Retina (tissue), 1 donor: ENCODE measurements at regions not wholly inside any gene's neighbourhood (a gene's known extent, or its start where the extent isn't known, plus 50 kb on each side); places are given as distances from the start of the nearest gene placed in this dataset.
"Not testable (repeated sequence)": the region's sequence is repeated elsewhere in the genome, so short reads cannot be mapped to it uniquely, and the experiment has no call there.

Source experiments
- DNase-seq: peaks from one replicate; pipeline ENCODE4 v3.0.0-alpha.2; 2016

DNA sequence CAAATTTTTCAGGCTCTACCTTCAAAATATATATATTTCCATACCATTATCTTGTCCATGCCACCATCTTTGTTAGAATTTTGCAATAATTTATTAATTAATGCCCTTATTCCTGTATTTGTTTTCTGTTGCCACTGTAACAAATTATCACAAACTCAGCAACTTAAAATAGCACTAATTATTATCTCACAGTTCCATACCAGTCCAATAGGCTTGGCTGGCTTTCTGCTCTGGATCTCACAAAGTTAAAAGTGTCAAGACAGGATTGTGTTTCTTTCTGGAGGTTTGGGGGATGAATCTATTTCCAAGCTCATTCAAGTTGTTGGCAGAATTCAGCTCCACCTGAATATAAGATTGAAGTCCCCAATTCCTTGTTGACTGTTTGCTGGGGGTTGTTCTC, 58.6 kb upstream of the SLC38A4 start:
- no peak for DNase-seq

DNA sequence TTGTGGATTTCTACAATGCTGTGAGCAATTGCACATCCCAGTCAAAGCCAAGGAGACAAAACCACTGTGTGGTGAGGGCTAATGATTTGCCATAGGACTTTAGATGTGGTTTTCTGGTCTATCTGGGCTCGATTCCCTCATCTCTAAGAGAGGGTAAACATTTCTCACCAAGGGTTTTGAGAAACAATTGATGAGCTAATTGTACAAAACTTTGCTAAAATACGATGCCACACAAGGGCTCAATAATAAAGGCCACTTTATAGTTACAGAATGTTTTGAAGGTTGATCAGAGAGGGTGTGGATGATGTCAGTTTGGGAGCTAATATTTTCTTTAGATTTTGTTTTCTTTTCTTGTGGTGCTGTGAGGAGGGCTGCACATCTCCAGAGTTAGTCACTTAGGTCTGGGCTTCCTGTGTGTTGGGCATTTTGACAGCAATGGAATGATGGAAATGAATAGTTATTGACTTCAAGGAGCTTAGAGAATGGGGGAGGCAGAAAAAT, 60.8 kb upstream of the SLC38A4 start:
- no peak for DNase-seq

DNA sequence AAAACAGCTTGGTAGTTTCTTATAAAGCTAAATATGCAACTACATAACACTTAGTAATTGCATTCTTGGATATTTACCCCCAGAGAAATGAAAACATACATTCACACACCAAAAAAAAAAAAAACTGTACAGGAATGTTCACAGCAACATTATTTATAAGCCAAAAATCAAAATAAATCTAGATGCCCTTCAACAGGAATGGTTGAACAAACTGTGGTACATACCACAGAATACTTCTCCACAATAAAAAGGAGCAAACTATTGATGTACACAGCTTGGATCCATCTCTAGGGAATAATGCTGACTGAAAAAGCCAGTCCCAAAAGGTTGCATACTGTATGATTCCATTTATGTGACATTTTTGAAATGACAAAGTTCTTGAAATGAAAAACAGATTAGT, 62.1 kb upstream of the SLC38A4 start:
- DNase-seq: no peak

DNA sequence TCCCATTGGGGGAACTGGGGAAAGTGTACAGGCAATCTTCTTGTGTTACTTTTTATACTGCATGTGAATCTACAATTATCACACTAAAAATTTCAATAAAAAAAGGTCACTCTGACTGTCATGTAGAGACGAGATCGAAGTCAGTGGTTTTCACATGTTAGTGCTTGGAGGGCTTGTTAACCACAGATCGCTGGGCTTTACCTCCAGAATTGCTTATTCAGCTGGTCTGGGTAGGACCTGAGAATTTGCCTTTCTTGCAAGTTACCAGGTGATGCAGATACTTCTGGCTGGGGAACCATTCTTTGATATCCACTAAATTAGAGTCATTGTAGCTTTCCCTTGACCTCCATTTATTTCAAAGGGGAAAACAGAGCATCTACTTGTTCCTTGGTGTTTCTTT, 62.8 kb upstream of the SLC38A4 start:
- DNase-seq: no peak

DNA sequence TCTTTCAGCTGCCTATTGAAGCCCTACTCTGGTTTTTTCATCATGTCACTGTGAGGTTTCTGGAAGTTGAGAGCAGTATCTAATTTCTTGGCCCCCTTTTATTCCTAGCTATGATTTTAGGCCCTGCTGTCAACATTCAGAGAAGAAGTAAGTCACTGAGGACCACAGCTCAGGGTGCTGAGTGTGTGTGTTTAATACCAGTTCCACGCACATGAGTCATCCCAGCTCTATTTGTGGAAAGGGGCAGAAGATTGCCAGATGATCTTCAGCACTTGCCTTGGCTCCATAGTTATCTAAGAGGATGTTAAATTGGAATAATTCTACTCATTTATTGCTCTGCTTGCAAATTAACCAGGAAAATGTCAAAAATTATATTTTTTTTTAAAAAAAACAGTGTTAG, 65.5 kb upstream of the SLC38A4 start:
- DNase-seq: no peak

DNA sequence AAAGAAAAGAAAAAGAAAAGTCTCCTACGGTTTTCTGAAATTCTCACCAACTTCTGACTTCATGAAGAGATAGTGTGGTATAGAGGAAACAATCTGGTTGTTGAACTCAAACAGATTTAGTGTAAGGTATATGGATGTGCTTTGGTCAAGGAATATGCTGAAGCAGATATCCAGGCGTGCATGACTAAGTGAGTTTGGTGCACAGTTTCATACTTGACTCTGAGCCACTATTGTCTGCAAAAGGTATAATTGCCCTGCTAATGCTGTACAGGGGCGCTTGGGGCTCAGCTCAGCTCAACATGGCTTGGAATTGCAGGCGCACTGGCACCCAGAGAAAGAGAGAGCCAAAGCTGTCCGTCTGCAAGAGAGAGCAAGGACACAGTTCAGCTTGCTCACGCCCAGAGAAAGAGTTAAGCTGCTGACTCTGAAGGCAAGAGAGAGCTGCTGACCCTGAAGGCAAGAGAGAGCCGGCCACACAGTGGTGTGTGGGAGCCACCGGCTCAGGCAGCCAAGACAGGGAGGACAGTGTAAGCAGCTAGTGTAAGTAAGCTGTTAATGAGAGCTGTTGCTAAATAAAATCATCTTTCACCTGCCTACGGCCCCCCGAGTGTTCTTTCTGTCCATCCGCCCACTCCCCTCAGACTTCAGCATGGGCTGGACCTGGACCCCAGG, 66.4 kb upstream of the SLC38A4 start:
- DNase-seq: no peak

DNA sequence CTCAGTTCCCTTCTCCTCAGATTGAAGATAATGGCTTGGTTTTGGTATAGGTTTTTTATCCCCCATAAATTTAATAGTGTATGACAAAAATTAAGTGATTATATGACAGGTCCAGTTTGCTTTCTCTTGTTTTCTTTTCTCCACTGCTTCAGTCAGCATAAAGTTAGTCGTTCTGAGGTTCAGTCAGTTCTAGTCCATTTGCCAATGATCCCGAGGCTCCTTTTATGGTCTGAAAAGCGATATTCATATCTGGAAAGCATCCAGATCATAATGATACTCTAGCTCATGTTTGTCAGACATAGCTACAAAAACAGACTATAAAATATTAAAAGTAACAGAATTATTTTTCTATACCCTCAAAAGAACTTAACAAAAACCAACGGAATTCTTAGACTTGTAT, 67.1 kb upstream of the SLC38A4 start:
- no peak for DNase-seq

DNA sequence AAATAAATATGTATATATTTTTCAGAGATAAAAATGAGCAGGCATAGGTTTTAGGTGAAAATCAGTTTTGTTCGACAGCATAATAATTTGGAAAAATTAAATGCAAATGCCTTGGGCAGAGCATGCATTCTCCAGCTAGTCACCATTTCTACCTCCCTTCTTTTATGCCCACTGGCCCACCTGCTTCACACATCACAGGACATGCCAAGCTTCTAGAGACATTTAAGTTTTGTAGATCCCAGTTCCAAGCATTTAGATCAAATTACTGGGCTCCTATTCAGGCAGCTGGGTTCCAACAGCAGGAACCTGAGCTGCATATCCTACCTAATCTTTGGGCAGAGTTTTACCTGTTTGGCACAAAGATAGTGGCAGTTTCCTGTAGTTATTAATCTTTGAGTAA, 67.6 kb upstream of the SLC38A4 start:
- DNase-seq: no peak

DNA sequence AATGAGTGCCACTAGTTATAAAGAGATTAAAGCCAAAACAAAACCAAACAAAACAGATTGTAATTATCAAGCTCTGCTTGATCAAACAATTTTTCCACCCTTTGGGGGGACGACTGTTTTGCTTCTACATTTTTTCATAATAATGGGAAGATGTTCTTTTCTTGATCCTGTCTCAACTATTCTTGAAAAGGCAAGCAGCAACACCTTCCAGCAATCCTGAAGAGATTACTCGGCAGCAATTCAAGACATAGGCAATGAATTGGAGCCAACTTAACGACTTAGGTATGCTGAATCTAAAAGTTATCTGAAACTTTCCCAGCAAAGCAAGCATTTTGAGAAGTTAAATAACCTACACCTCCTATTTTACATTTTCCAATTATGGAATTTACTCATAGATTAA, 69.9 kb upstream of the SLC38A4 start:
- DNase-seq: no peak

DNA sequence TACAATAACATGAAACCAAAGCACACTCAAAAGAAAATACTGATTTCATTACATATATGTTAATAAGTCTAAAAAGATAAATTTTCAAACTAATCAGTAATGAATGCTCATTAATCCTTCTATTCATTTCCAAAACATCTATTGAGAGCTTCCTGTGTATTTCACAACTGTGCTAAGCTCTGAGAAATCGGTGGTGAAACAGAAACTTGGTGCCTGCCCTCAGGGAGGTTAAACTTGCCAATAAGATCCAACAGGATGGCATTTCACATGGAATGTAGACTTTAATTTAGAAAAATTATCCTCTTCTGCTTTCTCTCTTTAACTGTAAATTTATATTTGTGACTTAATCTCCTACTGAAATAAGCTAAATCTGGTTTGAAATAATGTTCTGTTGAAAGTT, 70.9 kb upstream of the SLC38A4 start:
- no peak for DNase-seq

DNA sequence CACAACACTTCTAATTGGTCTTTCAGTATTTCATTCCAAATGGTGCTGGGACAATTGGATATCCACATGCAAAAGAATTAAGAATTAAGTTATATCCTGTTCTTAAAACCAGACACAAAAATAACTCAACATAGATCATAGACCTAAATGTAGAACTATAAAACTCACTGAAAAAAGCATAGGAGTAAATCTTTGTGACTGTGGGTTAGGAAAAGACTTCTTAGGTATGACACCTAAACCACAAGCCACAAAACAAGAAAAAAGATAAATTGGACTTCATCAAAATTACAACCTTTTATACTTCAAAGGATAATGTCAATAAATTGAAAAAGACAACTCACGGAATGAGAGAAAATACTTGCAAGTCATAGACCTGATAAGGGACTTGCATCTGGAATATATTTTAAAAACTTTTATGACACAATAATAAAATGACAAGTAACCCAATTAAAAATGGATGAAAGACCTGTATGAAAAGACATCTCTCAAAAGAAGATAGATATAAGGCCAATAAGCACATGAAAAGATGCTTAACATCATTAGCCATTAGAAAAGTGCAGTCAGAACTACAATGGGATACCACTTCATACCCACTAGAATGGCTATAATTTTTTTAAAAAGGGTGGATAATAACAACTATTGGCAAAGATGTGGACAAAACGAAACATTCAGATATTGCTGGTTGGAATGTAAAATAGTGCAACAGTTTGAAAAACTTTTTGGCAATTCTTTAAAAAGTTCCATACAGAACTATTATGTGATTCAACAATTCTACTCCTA, 72.5 kb upstream of the SLC38A4 start:
- no peak for DNase-seq

DNA sequence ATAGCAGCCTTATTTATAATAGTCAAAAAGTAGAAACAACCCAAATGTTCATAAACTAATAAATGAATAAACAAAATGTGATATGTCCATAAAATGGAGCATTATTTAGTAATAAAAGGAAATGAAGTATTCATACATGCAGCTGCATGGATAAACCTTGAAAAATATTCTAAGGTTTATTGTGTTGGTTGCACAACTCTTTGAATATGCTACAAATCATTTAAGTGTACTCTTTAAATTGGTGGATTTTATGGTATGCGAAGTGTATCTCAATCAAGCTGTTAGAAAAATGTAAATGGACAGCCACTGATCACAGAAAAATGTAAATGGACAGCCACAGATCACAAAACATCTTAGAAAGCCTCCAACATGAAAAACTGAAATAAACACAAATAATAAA, 73.2 kb upstream of the SLC38A4 start:
- DNase-seq: no peak

DNA sequence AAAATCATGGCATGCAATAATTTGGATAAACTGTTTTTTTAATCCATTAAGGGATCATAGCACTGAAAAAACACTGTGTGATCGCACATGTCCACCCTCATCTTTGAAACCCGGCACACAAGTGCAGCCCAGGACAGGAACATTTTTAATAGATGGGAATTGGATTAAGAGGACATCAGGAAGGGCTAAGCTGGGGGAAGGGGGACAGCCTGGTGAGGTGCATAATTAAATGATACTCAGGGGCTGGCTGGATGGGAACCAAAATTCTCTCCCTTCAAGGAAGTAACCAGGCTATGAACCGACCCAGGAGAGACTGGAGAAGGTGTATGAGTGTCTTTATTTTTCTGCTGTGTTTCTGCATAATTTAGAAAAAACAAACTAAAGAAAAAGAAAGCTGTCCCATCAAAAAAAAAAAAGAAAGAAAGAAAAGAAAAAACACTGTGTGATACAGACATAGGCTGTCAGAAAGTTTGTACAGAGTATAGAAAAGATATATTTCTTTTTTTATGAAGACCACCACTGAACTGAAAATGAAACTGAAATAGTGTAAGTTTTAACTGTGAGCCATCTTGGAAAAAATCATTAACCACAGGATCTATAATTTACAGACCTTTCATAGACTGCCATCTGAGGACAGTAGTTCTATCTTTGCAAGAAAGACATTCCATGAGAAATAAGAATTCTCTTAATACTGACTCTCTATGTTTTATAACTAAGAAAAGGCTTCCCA, 75.1 kb upstream of the SLC38A4 start:
- DNase-seq: no peak

DNA sequence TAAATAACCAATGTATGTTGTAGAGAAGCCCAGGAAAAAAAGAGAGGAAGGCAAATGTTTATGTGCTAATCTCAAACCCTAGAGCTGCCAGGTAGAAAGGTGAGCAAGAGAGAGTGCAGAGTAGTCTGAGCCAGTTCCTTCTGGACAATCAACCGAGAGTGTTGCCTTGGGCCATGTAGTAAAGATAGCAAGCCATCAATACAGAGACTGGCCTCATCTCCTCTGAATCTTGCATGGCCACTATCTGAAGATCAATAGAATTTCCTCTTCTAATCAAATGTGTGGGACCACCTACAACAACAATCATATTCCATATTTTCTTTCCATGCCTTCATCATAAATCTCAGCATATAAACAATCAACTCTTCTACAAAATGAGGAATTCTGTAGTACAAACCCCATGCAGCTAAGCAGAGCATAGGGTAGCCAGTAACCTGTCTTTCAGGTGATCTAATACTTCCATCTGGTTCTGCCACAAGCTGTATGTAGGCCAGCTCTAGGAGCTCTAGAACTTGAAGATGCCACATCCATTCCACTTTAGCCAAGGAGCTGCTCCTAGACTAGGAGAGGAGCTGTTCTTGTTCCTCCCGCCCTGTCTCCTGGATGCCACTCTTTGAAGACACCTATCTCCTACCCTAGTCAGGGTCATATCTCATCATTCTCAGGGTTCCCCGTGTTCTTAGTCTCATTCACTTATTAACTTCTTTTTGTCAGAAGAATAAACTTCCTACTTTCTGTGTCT, 75.8 kb upstream of the SLC38A4 start:
- no peak for DNase-seq

DNA sequence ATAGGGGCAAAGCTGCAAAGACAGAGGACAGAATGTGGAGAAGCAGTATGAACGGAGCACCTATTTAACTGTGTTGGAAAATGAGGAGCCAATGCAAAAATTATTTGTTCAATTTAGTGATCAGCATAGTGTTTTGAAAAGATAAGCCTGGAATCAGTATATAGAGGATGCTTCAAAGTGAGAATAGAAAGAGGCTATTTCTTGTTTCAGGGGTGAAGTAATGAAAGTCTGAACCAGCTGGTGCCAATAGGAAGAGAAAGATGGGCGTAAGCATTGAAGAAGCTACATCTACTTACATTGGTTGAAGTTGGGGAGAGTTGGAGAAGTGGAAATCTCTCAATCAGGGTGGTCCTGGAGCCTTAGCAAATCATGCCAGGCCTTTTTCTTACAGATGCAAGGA, 77.3 kb upstream of the SLC38A4 start:
- no peak for DNase-seq

DNA sequence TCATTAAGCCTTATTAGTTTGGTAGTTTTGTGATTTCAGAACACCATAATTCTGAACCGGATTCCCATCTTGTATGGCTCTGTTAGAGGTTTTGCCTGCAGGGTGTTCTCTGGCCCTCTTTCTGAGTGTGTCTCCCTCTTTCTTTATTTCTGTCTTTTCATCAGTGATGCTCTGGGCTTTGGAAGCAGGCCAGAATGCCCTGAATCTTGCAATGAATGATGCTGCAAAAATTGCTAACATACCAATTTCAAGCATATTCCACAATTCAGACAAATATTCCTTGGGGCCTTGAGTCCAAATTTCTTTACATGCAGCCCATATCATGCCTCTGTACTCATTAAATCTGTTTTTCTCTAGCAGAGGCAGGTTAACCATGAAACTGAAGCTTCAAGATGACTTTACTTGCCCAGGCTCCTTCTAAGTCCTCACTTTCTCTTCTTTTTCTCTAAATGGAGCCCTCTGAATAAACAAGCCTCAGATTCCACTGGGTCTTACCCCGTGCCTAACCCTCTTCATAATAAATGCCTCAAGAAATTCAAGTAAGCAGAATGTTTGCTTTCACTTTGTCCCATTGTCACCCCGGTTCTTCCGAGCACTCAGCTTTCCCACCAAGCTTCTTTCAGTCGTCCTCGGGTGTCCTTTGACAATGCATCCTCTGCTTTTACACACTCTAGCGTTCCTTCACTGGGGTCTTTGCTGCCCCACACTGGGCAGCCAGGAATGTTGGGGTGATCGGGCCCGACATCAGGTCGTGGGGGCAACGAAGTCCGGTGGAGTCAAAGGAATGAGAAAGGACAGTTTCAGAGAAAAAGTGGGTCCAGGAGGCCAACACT, 78.8 kb upstream of the SLC38A4 start:
- DNase-seq: no peak

DNA sequence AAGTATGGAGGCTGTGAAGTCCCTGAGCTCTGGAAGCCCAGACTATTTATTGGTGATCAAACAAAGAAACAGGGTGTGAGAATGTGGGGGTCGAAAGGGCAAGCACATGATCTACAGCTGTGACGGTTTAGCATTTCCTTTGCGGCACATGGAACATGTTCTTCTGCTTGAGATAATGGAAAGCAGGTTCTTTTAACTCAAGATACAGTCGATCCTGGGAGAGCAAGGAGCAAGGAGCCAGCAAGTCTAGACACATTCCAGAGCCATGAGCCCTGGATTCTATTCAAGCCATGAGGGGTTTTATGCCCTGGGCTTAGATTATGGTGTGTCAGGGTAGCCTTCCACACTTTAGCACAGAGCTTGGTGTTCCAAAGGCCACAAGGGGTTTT, 79.4 kb upstream of the SLC38A4 start:
- DNase-seq: not testable (repeated sequence)

DNA sequence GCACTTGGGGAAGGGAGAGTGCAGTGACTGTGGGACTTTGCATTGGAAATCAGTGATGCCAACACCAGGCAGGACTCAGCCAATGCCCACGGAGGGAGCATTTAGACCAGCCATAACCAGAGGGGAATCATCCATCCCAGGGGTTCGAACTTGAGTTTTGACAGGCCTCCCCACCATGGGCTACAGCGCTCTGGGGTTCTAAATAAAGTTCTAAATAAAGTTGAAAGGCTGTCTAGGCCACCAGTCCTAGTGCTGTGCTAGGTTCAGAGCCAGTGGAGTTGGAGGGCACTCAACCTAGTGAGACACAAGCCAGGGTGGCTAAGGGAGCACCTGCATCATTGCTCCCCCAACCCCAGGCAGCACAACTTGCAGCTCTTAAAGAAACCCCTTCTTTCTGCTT, 82.0 kb upstream of the SLC38A4 start:
- no peak for DNase-seq

DNA sequence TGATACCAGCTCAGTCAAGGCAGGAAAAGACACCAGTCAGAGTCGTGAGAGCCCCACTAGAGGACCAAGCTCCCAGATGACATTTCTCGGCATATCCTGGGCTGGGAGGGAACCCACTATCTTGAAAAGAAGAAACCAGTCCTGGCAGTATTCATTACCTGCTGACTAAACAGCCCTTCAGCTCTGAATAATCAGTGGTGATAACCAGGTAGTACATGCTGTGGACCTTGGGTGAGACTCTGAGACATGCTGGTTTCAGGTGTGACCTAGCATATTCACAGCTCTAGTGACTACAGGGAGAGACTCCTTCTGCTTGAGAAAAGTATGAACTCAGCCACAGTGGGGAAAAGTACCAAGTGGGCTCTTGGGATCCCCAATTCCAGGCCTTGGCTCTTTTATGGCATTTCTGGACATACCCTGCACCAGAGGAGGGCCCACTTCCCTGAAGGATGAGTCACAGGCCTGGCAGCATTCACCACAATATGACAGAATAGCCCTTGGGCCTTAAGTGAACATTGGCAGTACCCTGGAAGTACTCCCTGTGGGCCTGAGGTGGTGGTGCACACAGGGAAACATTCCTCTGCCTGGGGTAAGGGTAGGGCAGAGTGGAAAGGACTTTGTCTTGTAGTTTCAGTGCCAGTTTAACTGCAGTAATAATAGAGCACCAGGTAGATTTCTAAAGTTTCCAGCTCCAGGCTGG, 82.6 kb upstream of the SLC38A4 start:
- no peak for DNase-seq

DNA sequence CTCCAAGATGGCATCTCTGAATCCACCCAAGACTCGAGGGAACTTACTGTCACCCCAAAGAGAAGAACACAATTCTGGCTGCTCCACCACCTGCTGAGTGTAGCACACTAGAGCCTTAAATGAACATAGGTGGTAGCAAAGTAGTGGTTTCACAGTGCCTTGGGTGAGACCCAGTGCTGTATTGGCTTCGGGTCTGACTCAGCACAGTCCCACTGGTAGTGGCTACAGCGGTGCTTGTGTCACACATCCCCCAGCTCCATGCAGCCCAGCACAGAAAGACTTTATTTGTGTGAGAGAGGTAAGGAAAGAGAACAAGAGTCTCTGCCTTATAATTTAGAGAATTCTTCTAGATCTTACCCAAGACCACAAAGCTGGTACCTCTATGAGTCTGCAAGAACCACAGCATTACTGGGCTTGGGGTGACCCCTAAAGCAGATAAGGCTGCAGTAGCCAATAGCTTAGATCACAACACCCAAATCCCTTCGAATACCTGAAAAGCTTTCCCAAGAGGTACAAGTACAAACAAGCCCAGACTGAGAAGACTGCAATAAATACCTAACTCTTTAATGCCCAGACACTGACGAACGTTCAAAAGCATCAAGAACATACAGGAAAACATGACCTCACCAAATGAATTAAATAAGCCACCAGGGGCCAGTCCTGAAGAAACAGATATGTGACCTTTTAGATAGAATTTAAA, 83.3 kb upstream of the SLC38A4 start:
- DNase-seq: no peak

DNA sequence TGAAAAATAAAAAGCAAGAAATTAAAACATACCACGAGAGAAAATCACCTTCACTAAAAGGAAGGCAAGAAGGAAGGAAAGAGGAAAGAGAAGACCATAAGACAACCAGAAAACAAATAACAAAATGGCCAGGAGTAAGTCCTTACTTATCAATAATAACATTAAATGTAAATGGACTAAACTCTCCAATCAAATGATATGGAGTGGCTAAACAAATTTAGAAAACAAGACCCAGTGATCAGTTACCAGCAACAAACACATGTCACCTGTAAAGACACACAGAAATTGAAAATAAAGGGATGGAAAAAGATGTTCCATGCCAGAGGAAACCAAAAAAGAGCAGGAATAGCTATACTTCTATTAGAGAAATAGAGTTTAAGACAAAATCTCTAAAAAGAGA, 85.0 kb upstream of the SLC38A4 start:
- no peak for DNase-seq
